A673 (cell line): ENCODE measurements at regions not wholly inside any gene's neighbourhood (a gene's known extent, or its start where the extent isn't known, plus 50 kb on each side); places are given as distances from the start of the nearest gene placed in this dataset.

Experiments
- EZH2 ChIP-seq: fragments of 200-600 bp; sonication (generic); IDR thresholded peaks from 2 replicates; pipeline ENCODE4 v1.6.1; 2017; ENCODE audit warnings: borderline replicate concordance, low read depth, mild to moderate bottlenecking, mixed read lengths, antibody characterized with exemption, low read length; ENCODE audit not compliant: poor library complexity, severe bottlenecking
- TF ChIP-seq, protein P1 (sequence below): fragments of 300-800, 200-600 bp; sonication (generic); conservative IDR thresholded peaks from 2 replicates; pipeline ENCODE4 v1.5.1; 2017; ENCODE audit warnings: low read depth, mild to moderate bottlenecking, antibody characterized with exemption, low read length, moderate library complexity, mixed read lengths

GRCh38 chr10:6912424-6912823 lies 332.3 kb upstream of the PRKCQ start:
- TF ChIP-seq, protein P1, sequence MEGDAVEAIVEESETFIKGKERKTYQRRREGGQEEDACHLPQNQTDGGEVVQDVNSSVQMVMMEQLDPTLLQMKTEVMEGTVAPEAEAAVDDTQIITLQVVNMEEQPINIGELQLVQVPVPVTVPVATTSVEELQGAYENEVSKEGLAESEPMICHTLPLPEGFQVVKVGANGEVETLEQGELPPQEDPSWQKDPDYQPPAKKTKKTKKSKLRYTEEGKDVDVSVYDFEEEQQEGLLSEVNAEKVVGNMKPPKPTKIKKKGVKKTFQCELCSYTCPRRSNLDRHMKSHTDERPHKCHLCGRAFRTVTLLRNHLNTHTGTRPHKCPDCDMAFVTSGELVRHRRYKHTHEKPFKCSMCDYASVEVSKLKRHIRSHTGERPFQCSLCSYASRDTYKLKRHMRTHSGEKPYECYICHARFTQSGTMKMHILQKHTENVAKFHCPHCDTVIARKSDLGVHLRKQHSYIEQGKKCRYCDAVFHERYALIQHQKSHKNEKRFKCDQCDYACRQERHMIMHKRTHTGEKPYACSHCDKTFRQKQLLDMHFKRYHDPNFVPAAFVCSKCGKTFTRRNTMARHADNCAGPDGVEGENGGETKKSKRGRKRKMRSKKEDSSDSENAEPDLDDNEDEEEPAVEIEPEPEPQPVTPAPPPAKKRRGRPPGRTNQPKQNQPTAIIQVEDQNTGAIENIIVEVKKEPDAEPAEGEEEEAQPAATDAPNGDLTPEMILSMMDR: no peak
- TF ChIP-seq EZH2: no peak
